NCI-H187 treated with DMSO at 0.1 percent for 48 hours (cell line): ENCODE measurements at regions not wholly inside any gene's neighbourhood (a gene's known extent, or its start where the extent isn't known, plus 50 kb on each side); places are given as distances from the start of the nearest gene placed in this dataset.
"Not testable (repeated sequence)": the region's sequence is repeated elsewhere in the genome, so short reads cannot be mapped to it uniquely, and the experiment has no call there.

Experiments used
- DNase-seq: peaks from one replicate; lab custom pipeline; 2025; lab: John Stamatoyannopoulos, UW

DNA sequence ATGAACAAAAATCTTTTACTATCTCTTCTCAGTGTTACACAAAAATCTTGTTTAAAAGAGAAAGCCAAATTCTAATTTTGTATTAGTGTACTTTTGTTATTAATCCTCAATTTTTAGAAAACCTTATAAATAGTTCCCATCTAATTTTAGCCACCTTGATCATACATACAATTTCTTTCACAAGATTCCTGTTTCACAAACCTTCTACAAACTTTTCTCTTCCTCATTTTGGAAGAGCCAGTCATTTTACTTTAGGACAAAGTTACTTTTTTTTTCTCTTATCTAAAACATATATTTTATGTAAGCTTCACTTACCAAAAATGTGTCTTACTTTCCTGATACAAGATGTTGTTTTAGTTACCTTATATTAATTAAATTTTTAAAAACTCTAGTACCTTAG is 161.3 kb downstream of the YIPF5 start:
- DNase-seq, result no peak

- no peak for DNase-seq
Measured at GRCh38 chr5:144011388-144011787, 159.1 kb downstream of the YIPF5 start.

- no peak for DNase-seq
Measured at GRCh38 chr5:144013816-144014215, 156.6 kb downstream of the YIPF5 start.

DNA sequence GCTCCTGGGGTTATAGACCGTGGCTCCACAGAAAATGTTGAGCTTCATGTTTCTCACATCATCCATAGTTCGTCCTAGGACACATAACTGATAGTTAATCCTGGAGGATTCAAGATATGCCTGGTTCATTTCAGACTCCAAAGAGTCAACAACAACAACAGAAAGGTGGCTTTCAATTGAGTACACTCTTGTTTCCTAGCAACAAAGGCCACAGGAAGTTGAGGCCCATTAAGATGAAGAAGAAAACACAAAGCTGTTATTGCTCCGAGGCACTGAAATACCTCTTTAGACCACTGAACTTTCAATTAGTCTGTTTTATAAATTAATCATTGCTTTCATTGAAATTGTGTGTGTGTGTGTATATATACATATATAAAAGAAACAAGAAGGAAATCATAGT is 154.5 kb downstream of the YIPF5 start:
- no peak for DNase-seq

DNA sequence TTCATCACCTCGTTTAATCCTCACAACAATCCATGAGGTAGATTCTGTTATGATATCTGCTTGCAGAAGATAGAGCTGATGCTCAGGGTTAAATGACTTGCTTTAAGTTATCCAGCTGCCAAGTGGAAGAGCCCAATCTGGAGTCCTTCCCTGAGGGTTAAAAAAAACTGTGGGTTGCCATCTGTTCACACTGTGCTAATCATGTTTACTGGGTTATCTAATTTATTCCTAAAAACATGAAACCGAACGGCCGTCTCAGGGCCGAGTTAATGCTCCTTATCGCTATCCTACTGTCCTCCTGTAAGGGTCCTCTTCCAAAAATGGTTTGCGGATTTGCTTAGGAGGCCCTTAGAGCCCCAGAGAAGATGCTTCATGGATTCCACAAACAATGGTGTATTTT is 153.3 kb downstream of the YIPF5 start:
- no peak for DNase-seq

DNA sequence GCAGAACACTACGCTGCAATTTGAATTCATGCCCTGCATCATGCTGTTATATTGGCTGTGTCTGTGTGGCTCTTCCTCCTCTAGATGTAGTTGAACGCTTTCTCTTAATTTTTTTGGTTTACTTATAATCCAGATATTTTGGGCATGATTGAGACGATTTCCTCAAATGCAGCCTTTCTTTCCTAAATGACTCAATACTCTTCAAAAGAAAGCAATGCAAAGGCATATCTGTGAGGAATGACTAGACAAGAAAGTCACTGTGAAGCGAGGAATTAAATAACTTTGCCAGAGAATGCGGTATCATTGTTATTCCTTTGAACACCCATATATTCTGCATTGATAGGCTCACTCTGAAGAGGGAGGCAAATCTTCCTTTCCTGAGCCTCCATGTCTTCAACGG is 152.8 kb downstream of the YIPF5 start:
- DNase-seq, result no peak

DNA sequence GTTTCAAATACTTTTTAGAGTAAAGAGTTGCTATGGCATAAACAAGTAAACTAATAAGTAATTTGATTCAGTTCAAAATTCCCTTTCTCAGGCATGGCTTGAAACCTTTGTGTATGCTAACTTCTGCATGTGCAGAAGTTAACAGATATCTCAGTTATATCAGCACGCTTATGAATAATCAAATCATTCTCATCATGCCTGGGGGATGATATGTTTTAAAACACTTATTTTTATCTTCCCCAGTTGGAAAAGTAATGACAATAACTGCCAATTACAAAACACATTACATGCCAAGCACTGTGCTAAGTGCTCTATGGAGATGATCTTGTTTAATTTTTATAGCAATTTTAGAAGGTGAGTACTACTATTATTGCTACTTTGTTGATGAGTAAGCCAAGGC is 146.4 kb downstream of the YIPF5 start:
- DNase-seq, result no peak

- no peak for DNase-seq
Measured at GRCh38 chr5:144024545-144024944, 145.9 kb downstream of the YIPF5 start.

GRCh38 chr5:144026286-144026685 is 144.2 kb downstream of the YIPF5 start:
- no peak for DNase-seq

DNA sequence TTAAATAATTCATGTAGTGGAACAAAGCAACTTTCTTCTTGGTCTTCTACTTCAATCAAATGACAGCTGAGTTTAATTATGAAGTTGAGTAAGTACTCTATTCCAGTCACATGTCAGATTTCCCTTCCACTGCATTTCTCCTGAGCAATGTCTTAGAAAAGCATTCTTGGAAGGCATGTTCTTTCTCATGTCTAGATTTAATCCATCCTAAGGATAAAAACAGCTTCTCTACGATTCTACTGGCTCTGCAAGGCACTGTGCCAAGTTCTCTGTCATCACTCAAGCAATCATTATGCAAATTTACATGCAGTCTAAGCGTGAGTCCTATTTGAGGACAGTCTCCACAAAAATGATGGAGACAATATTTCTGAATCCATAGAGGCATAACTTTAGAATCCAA is 142.4 kb downstream of the YIPF5 start:
- no peak for DNase-seq

GRCh38 chr5:144028636-144029035 is 141.8 kb downstream of the YIPF5 start:
- DNase-seq, result peak; percentile 60

DNA sequence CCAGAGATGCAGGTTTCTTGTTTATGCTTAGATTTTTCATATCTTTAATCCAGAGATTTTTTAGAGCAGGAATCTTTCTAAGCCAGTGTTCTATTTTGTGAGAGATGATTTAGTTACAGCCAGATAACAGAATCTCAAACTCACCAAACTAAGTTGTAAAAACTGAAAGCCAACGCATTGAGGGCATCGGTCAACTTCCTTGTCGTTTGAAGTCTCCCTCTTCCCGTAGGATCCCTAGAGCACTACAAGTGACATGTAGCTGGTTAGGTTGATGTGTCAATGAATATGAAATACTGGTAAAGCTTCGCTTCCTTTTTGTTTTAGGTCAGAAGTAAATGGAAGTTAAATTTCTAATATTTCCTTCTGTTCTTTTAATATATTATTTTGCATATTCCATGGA is 139.6 kb downstream of the YIPF5 start:
- no peak for DNase-seq

- DNase-seq, result no peak
Measured at GRCh38 chr5:144032375-144032774, 138.1 kb downstream of the YIPF5 start.

- DNase-seq, result no peak
Measured at GRCh38 chr5:144033486-144033885, 137.0 kb downstream of the YIPF5 start.

GRCh38 chr5:144035046-144035740 is 135.3 kb downstream of the YIPF5 start:
- DNase-seq, result no peak

- DNase-seq, result no peak
Measured at GRCh38 chr5:144036476-144036875, 134.0 kb downstream of the YIPF5 start.

DNA sequence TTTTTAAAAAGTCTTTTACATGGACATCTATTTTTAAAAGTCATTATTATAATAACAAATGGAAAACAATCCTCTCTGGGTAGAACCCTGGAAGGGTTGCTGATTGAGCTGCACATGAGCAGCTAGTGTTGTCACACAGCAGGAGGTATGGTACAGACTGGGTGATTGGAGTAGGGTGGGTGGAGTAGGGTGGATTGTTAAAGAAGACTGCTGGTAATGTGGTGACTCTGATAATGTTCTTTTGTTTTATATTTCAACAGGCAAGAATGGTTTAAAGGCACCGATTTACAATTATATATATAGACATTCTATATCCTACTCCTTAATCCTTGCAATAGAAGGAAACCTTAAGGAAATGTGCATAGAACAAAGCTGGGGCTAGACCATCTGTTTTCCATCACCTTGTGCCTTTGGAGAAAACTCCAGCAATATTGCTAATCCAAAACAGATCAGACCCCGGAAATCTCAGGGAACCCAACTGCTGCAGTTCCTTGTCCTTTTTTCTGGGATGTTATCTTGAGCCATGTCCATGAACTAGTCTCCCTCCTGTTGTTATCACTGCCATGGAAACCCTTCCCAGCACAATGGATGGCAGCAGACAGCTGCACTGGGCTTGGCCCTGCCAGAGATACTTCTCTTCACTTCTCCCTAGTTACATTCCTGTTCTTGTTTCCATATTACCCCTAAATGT is 129.7 kb downstream of the YIPF5 start:
- no peak for DNase-seq

GRCh38 chr5:144042156-144042555 is 128.3 kb downstream of the YIPF5 start:
- no peak for DNase-seq

DNA sequence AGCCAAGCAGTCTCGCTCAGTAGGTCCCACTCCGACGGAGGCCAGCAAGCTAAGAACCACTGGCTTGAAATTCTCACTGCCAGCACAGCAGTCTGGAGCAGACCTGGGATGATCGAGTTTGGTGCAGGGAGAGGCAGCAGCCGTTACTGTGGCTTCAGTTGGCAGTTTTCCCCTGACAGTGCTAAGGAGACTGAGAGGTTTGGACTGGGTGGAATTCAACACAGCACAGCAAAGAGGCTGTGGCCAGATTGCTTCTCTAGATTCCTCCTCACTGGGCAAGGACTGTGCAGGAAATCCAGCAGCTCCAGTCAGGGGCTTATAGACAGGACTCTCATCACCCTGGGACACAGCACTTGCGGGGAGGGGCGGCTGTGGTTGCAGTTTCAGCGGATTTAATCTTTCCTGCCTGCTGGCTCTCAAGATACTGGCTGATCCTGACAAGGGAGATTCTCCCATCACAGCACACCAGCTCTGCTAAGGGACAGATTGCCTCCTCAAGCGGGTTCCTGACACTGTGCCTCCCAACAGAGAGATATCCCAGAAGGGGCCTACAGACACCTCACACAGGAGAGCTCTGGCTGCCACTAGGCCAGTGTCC is 122.1 kb downstream of the YIPF5 start:
- no peak for DNase-seq

DNA sequence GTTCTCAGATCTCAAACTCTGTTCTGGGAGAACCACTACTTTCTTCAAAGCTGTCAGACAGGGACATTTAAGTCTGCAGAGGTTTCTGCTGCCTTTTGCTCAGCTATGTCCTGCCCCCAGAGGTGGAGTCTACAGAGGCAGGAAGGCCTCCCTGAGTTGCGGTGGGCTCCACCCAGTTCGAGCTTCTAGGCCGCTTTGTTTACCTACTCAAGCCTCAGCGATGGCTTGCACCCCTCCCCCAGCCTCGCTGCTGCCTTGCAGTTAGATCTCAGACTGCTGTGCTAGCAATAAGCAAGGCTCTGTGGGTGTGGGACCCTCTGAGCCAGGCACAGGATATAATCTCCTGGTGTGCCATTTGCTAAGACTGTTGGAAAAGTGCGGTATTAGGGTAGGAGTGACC is 115.1 kb downstream of the YIPF5 start:
- not testable (repeated sequence) for DNase-seq

- not testable (repeated sequence) for DNase-seq
Measured at GRCh38 chr5:144060091-144060490, 110.4 kb downstream of the YIPF5 start.

DNA sequence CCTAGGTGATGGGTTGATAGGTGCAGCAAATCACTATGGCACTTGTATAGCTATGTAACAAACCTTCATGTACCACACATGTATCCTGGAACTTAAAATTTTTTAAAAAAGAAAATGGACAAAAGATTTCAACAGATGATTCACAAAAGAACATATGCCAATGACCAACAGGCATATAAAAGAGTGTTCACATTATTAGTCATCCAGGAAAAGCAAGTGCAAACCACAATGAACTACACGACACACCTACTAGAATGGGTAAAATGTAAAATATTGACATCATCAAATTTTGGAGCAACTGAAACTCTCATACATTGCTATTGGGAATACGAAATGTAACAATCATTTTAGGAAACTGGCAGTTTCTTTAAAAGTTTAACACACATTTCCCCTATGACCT is 109.9 kb downstream of the YIPF5 start:
- no peak for DNase-seq

GRCh38 chr5:144065786-144066185 is 104.7 kb downstream of the YIPF5 start:
- no peak for DNase-seq
